SK-N-SH (cell line): ENCODE measurements at regions not wholly inside any gene's neighbourhood (a gene's known extent, or its start where the extent isn't known, plus 50 kb on each side); places are given as distances from the start of the nearest gene placed in this dataset.

Experiments
- CTCF ChIA-PET: fragments of 300-600, 350-600 bp; formaldehyde crosslinking; extraction: SDS; loops from one replicate; lab custom pipeline; 2021; lab: Yijun Ruan, JAX
- POLR2A ChIA-PET: fragments of 350-600 bp; sonication (Branson Sonifier 250); formaldehyde crosslinking; extraction: SDS; loops from one replicate; lab custom pipeline; 2020; ENCODE audit warnings: antibody characterized with exemption, inconsistent platforms; lab: Yijun Ruan, JAX
- DNase-seq: peaks from one replicate; pipeline ENCODE4 v3.0.0; 2012
- H2AFZ ChIP-seq: fragments of 200-600 bp; sonication (generic); 2 replicates; pipeline ENCODE4 v1.8.1; 2016; ENCODE audit warnings: antibody characterized with exemption, mild to moderate bottlenecking, low read depth
- H3F3A ChIP-seq: fragments of 200-600 bp; sonication (generic); replicated peaks from 2 replicates; pipeline ENCODE3; 2016; ENCODE audit warnings: antibody characterized with exemption, mild to moderate bottlenecking; ENCODE audit not compliant: insufficient read depth
- H3K27ac ChIP-seq, 2 experiments: fragments of 200-500 bp in 1 of 2; fragments of 200-600 bp in 1 of 2; sonication (Bioruptor generic) in 1 of 2; sonication (generic), shearing (Covaris generic) in 1 of 2; 2 replicates each; pipeline versions ENCODE4 v1.5.1 to v1.6.1; 2014 to 2016; ENCODE audit warnings: low read depth in 2 of 2, inconsistent platforms in 1 of 2, low read length in 1 of 2, mild to moderate bottlenecking in 1 of 2, mixed read lengths in 1 of 2
- H3K27me3 ChIP-seq: fragments of 200-600 bp; sonication (generic), shearing (Covaris generic); 2 replicates; pipeline ENCODE4 v1.6.1; 2016; ENCODE audit warnings: mixed run types; ENCODE audit not compliant: insufficient read depth
- H3K36me3 ChIP-seq, 2 experiments: fragments of 200-500 bp in 1 of 2; fragments of 200-600 bp in 1 of 2; sonication (Bioruptor generic) in 1 of 2; sonication (generic) in 1 of 2; replicated peaks in 1 of 2; 2 replicates each; pipeline versions ENCODE3 to v1.5.1; 2014 to 2016; ENCODE audit warnings: low read length in 1 of 2, mild to moderate bottlenecking in 1 of 2; ENCODE audit not compliant: insufficient read depth in 2 of 2, control insufficient read depth in 1 of 2
- H3K4me1 ChIP-seq, 2 experiments: fragments of 200-500 bp in 1 of 2; fragments of 200-600 bp in 1 of 2; sonication (Bioruptor generic) in 1 of 2; sonication (generic), shearing (Covaris generic) in 1 of 2; 2 replicates each; pipeline versions ENCODE4 v1.5.1 to v1.6.1; 2014 to 2016; ENCODE audit warnings: low read depth in 1 of 2, low read length in 1 of 2, mixed run types in 1 of 2; ENCODE audit not compliant: insufficient read depth in 2 of 2, control insufficient read depth in 1 of 2
- H3K4me2 ChIP-seq: fragments of 200-600 bp; sonication (generic), shearing (Covaris generic); 2 replicates; pipeline ENCODE4 v1.6.1; 2017; ENCODE audit warnings: mixed run types
- H3K4me3 ChIP-seq, 2 experiments: fragments of 200-500 bp in 1 of 2; fragments of 200-600 bp in 1 of 2; sonication (Bioruptor generic) in 1 of 2; sonication (generic), shearing (Covaris generic) in 1 of 2; 2 replicates each; pipeline versions ENCODE4 v1.5.1 to v1.8.1; 2014 to 2016; ENCODE audit warnings: low read depth in 2 of 2, inconsistent platforms in 1 of 2, low read length in 1 of 2, mild to moderate bottlenecking in 1 of 2, mixed read lengths in 1 of 2, moderate library complexity in 1 of 2
- H3K79me2 ChIP-seq: fragments of 200-600 bp; sonication (generic); 2 replicates; pipeline ENCODE4 v1.8.1; 2017; ENCODE audit warnings: mild to moderate bottlenecking; ENCODE audit not compliant: insufficient read depth
- H3K9ac ChIP-seq: fragments of 200-600 bp; sonication (generic); 2 replicates; pipeline ENCODE4 v1.6.1; 2017; ENCODE audit warnings: mixed run types
- H3K9me2 ChIP-seq: fragments of 200-600 bp; sonication (generic); 2 replicates; pipeline ENCODE4 v1.6.1; 2017; ENCODE audit warnings: mixed run types
- H3K9me3 ChIP-seq: fragments of 200-600 bp; sonication (generic); 2 replicates; pipeline ENCODE4 v1.6.1; 2017; ENCODE audit warnings: mixed run types, mild to moderate bottlenecking, moderate library complexity
- H4K20me1 ChIP-seq: fragments of 200-600 bp; sonication (generic); 2 replicates; pipeline ENCODE4 v1.6.1; 2017; ENCODE audit warnings: mild to moderate bottlenecking, mixed run types; ENCODE audit not compliant: insufficient read depth
- ELF1 ChIP-seq: IDR thresholded peaks from 2 replicates; pipeline ENCODE4 v1.4.0; 2012
- EP300 ChIP-seq, 2 experiments: IDR thresholded peaks; 2 replicates each; pipeline versions ENCODE4 v1.4.0 to v1.6.1; 2012; ENCODE audit warnings: borderline replicate concordance in 1 of 2, low read depth in 1 of 2, low read length in 1 of 2
- EZH2phosphoT487 ChIP-seq: fragments of 200-600 bp; sonication (generic); IDR thresholded peaks from 2 replicates; pipeline ENCODE4 v1.6.1; 2017; ENCODE audit warnings: low read depth, mixed run types, mild to moderate bottlenecking, antibody characterized with exemption, moderate library complexity, borderline replicate concordance
- FOSL2 ChIP-seq: IDR thresholded peaks from 2 replicates; pipeline ENCODE4 v1.4.0; 2012; ENCODE audit warnings: low read depth, mild to moderate bottlenecking, moderate library complexity, borderline replicate concordance
- FOXM1 ChIP-seq: IDR thresholded peaks from 2 replicates; pipeline ENCODE4 v1.4.0; 2012; ENCODE audit warnings: low read depth, mild to moderate bottlenecking
- GABPA ChIP-seq: IDR thresholded peaks from 2 replicates; pipeline ENCODE4 v1.4.0; 2012; ENCODE audit warnings: low read depth, mild to moderate bottlenecking
- MXI1 ChIP-seq: IDR thresholded peaks from 2 replicates; pipeline ENCODE4 v1.6.1; 2012; ENCODE audit warnings: mild to moderate bottlenecking, low read depth, low read length, improper control_type of control experiment
- NRF1 ChIP-seq: IDR thresholded peaks from 2 replicates; pipeline ENCODE4 v1.6.1; 2012; ENCODE audit warnings: low read depth, mild to moderate bottlenecking, low read length
- RAD21 ChIP-seq: IDR thresholded peaks from 2 replicates; pipeline ENCODE4 v1.6.1; 2012; ENCODE audit warnings: mild to moderate bottlenecking, low read length
- RCOR1 ChIP-seq: fragments of 150-350 bp; IDR thresholded peaks from 2 replicates; pipeline ENCODE4 v1.6.1; 2017; ENCODE audit warnings: antibody characterized with exemption, low read length
- RFX5 ChIP-seq: IDR thresholded peaks from 2 replicates; pipeline ENCODE4 v1.6.1; 2012; ENCODE audit warnings: mild to moderate bottlenecking, improper control_type of control experiment, low read length
- SIN3A ChIP-seq: IDR thresholded peaks from 2 replicates; pipeline ENCODE4 v1.6.1; 2012; ENCODE audit warnings: low read depth, mild to moderate bottlenecking, low read length, moderate library complexity, borderline replicate concordance
- SMC3 ChIP-seq: IDR thresholded peaks from 2 replicates; pipeline ENCODE4 v1.6.1; 2012; ENCODE audit warnings: low read depth, low read length, improper control_type of control experiment
- TAF1 ChIP-seq: IDR thresholded peaks from 2 replicates; pipeline ENCODE4 v1.6.1; 2012; ENCODE audit warnings: low read depth, mild to moderate bottlenecking, low read length, moderate library complexity, borderline replicate concordance
- YY1 ChIP-seq: IDR thresholded peaks from 2 replicates; pipeline ENCODE4 v1.4.0; 2012; ENCODE audit warnings: low read depth, mild to moderate bottlenecking
- WGBS: methylation state at CpG from one replicate; pipeline ENCODE4 v1.1.6; 2017; ENCODE audit warnings: low lambda C conversion rate; 5-methylcytosine and 5-hydroxymethylcytosine counted together
- TF ChIP-seq, protein P1 (sequence below): IDR thresholded peaks from 2 replicates; pipeline ENCODE4 v1.6.1; 2012; ENCODE audit warnings: mild to moderate bottlenecking, low read depth, low read length, moderate library complexity
- TF ChIP-seq, protein P2 (sequence below): IDR thresholded peaks from 2 replicates; pipeline ENCODE4 v1.4.0; 2012; ENCODE audit warnings: low read depth, borderline replicate concordance
- TF ChIP-seq, protein P3 (sequence below): fragments of 150-350 bp; IDR thresholded peaks from 2 replicates; pipeline ENCODE4 v1.6.1; 2016; ENCODE audit warnings: mild to moderate bottlenecking, low read depth, low read length
- TF ChIP-seq, protein P4 (sequence below): IDR thresholded peaks from 2 replicates; pipeline ENCODE4 v1.4.0; 2012; ENCODE audit warnings: low read depth
- TF ChIP-seq, protein P5 (sequence below): fragments of 200-600 bp; sonication (generic); IDR thresholded peaks from 2 replicates; pipeline ENCODE4 v1.6.1; 2017; ENCODE audit warnings: antibody characterized with exemption, mild to moderate bottlenecking, moderate library complexity

DNA sequence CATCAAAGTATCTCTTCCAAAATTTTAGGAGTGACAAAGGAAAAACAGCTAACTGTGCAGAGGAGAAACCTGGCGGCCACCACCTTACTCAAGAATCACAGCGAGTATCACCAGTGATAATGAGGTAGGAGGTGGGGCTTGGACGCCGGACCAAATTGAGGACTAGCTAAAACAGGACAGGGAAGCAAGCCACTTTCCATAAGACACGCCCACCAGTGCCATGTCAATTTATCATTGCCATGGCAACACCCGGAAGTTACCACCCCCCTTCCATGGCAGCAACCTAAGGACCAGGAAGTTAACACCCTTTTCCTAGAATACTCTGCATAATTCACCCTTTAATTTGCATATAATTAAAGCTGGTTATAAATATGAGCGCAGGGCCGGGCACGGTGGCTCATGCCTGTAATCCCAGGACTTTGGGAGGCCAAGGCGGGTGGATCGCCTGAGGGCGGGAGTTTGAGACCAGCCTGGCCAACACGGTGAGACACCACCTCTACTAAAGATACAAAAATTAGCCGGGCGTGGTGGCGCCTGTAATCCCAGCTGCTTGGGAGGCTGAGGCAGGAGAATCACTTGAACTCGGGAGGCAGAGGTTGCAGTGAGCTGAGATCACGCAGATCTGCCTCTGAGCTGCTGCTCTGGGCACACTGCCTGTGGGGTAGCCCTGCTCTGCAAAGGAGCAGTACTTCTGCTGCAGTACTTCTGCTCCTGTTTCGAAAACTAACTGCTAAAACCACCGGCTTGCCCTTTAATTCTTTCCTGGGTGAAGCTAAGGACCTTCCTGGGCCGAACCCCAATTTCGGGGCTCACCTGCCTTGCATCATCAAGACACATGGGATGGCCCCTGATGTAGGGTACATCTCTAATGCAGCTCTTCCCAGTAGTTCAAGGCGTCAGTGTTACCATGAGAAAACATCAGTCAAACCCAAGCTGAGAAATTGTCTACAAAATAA is 116.7 kb downstream of the HMX1 start:
- POLR2A ChIA-PET, result no interaction called here
- 49% methylated on average over 22 of the region's 23 CpGs for WGBS
- CTCF ChIA-PET, result interaction anchor here (1.1 kb wide), 1 partner anchor 18 kb away, joined by 3 read pairs; no protein-coding TSS in a partner anchor

More for the DNA sequence above, 116.7 kb downstream of the HMX1 start:
- Histone ChIP-seq H3K27me3 (no peaks in the 10 kb centered on the region), H4K20me1 (no peaks in the 10 kb centered on the region), H3K27ac (no peak overlapping the region), H3K9me3 (no peaks in the 10 kb centered on the region), H3F3A (no peaks in the 10 kb centered on the region), H3K4me2 (no peak overlapping the region), H3K79me2 (no peaks in the 10 kb centered on the region), H3K4me1 (no peaks in the 10 kb centered on the region), H3K4me3 (no peak overlapping the region), H2AFZ (no peak overlapping the region), H3K9me2 (no peaks in the 10 kb centered on the region), H3K9ac (no peak overlapping the region), H3K36me3 (no peaks in the 10 kb centered on the region)
- TF ChIP-seq FOSL2 (no peak), YY1 (no peak), NRF1 (no peak), EZH2phosphoT487 (no peak), FOXM1 (no peak), ELF1 (no peak), SIN3A (no peak), RFX5 (no peak), RAD21 (no peak), RCOR1 (no peak), SMC3 (no peak), GABPA (no peak), EP300 (IDR thresholded peaks at IDR 0.05; ENCODE audit: borderline replicate concordance in 1 of 2, low read depth in 1 of 2, low read length in 1 of 2) (no peak), MXI1 (no peak), TAF1 (no peak)
- TF ChIP-seq, protein P1, sequence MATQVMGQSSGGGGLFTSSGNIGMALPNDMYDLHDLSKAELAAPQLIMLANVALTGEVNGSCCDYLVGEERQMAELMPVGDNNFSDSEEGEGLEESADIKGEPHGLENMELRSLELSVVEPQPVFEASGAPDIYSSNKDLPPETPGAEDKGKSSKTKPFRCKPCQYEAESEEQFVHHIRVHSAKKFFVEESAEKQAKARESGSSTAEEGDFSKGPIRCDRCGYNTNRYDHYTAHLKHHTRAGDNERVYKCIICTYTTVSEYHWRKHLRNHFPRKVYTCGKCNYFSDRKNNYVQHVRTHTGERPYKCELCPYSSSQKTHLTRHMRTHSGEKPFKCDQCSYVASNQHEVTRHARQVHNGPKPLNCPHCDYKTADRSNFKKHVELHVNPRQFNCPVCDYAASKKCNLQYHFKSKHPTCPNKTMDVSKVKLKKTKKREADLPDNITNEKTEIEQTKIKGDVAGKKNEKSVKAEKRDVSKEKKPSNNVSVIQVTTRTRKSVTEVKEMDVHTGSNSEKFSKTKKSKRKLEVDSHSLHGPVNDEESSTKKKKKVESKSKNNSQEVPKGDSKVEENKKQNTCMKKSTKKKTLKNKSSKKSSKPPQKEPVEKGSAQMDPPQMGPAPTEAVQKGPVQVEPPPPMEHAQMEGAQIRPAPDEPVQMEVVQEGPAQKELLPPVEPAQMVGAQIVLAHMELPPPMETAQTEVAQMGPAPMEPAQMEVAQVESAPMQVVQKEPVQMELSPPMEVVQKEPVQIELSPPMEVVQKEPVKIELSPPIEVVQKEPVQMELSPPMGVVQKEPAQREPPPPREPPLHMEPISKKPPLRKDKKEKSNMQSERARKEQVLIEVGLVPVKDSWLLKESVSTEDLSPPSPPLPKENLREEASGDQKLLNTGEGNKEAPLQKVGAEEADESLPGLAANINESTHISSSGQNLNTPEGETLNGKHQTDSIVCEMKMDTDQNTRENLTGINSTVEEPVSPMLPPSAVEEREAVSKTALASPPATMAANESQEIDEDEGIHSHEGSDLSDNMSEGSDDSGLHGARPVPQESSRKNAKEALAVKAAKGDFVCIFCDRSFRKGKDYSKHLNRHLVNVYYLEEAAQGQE, result no peak
- TF ChIP-seq, protein P2, sequence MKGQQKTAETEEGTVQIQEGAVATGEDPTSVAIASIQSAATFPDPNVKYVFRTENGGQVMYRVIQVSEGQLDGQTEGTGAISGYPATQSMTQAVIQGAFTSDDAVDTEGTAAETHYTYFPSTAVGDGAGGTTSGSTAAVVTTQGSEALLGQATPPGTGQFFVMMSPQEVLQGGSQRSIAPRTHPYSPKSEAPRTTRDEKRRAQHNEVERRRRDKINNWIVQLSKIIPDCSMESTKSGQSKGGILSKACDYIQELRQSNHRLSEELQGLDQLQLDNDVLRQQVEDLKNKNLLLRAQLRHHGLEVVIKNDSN, result no peak
- TF ChIP-seq, protein P3, sequence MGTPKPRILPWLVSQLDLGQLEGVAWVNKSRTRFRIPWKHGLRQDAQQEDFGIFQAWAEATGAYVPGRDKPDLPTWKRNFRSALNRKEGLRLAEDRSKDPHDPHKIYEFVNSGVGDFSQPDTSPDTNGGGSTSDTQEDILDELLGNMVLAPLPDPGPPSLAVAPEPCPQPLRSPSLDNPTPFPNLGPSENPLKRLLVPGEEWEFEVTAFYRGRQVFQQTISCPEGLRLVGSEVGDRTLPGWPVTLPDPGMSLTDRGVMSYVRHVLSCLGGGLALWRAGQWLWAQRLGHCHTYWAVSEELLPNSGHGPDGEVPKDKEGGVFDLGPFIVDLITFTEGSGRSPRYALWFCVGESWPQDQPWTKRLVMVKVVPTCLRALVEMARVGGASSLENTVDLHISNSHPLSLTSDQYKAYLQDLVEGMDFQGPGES, result no peak
- TF ChIP-seq, protein P4, sequence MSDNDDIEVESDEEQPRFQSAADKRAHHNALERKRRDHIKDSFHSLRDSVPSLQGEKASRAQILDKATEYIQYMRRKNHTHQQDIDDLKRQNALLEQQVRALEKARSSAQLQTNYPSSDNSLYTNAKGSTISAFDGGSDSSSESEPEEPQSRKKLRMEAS, result no peak
- TF ChIP-seq, protein P5, sequence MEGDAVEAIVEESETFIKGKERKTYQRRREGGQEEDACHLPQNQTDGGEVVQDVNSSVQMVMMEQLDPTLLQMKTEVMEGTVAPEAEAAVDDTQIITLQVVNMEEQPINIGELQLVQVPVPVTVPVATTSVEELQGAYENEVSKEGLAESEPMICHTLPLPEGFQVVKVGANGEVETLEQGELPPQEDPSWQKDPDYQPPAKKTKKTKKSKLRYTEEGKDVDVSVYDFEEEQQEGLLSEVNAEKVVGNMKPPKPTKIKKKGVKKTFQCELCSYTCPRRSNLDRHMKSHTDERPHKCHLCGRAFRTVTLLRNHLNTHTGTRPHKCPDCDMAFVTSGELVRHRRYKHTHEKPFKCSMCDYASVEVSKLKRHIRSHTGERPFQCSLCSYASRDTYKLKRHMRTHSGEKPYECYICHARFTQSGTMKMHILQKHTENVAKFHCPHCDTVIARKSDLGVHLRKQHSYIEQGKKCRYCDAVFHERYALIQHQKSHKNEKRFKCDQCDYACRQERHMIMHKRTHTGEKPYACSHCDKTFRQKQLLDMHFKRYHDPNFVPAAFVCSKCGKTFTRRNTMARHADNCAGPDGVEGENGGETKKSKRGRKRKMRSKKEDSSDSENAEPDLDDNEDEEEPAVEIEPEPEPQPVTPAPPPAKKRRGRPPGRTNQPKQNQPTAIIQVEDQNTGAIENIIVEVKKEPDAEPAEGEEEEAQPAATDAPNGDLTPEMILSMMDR, result no peak
- DNase-seq, result no peak
